A549 (cell line): ENCODE measurements at regions not wholly inside any gene's neighbourhood (a gene's known extent, or its start where the extent isn't known, plus 50 kb on each side); places are given as distances from the start of the nearest gene placed in this dataset.
A peak's percentile ranks its signal among the peaks of the same experiment; 100 is the strongest.

Source experiments
- ATAC-seq, 2 experiments: fragments of 200-7000 bp in 1 of 2; fragments of >200 bp in 1 of 2; cut with Nextera tagmentation in 1 of 2; cut with Tn5 transposase in 1 of 2; 3 replicates each; pipeline versions ENCODE4 v1.8.0 to v1.9.1; 2018 to 2020; ENCODE audit warnings: mild to moderate bottlenecking in 1 of 2, moderate library complexity in 1 of 2
- CTCF ChIA-PET: fragments of 300-600 bp; sonication (Branson Sonifier 250); formaldehyde crosslinking; extraction: SDS; loops from one replicate; lab custom pipeline; 2021; ENCODE audit warnings: antibody characterized with exemption, inconsistent platforms; lab: Yijun Ruan, JAX
- POLR2A ChIA-PET: fragments of 350-600 bp; formaldehyde crosslinking; extraction: SDS; loops from one replicate; lab custom pipeline; 2021; ENCODE audit warnings: antibody characterized with exemption, inconsistent platforms; lab: Yijun Ruan, JAX
- DNase-seq, 2 experiments: peaks; one replicate each; pipeline versions ENCODE4 v3.0.0 to v3.0.0-alpha.2; 2011 to 2016; ENCODE audit warnings: low read depth in 1 of 2, low spot score in 1 of 2
- FAIRE-seq: peaks from 2 replicates; lab custom pipeline; 2011; peaks lifted over from hg19 to GRCh38; lab: Jason Lieb, UNC
- H3K27ac ChIP-seq, 2 experiments: fragments of >200 bp; sonication (Bioruptor Twin); formaldehyde crosslinking; 3 replicates each; pipeline ENCODE4 v1.5.1; 2016 to 2017
- H3K4me1 ChIP-seq: fragments of >200 bp; sonication (Bioruptor Twin); formaldehyde crosslinking; 3 replicates; pipeline ENCODE4 v1.6.1; 2016
- H3K4me2 ChIP-seq: fragments of >200 bp; sonication (Bioruptor Twin); formaldehyde crosslinking; 3 replicates; pipeline ENCODE4 v1.6.1; 2016
- H3K4me3 ChIP-seq: fragments of >200 bp; sonication (Bioruptor Twin); formaldehyde crosslinking; 3 replicates; pipeline ENCODE4 v1.5.1; 2016
- H3K9me3 ChIP-seq: fragments of >200 bp; sonication (Bioruptor Twin); formaldehyde crosslinking; 3 replicates; pipeline ENCODE4 v1.6.1; 2016
- ATOH8 ChIP-seq: fragments of 250-450 bp; sonication (Bioruptor Pico); IDR thresholded peaks from 2 replicates; pipeline ENCODE4 v1.5.0; 2020; ENCODE audit warnings: low read depth, mild to moderate bottlenecking, moderate library complexity
- BHLHE40 ChIP-seq: IDR thresholded peaks from 2 replicates; pipeline ENCODE4 v1.6.1; 2012; ENCODE audit warnings: low read depth, low read length, inconsistent platforms
- CBX2 ChIP-seq: fragments of 200-600 bp; sonication (generic); IDR thresholded peaks from 2 replicates; pipeline ENCODE4 v1.6.1; 2016; ENCODE audit warnings: low read depth, mild to moderate bottlenecking, borderline replicate concordance
- CTCF ChIP-seq: fragments of >200 bp; sonication (Bioruptor Twin); formaldehyde crosslinking; IDR thresholded peaks from 3 replicates; pipeline ENCODE4 v1.5.1; 2016
- ELK1 ChIP-seq: fragments of 150-350 bp; IDR thresholded peaks from 2 replicates; pipeline ENCODE4 v1.6.1; 2014; ENCODE audit warnings: low read depth, mild to moderate bottlenecking, low read length
- EP300 ChIP-seq, 2 experiments: fragments of >200 bp; sonication (Bioruptor Twin); formaldehyde crosslinking; IDR thresholded peaks; 2 replicates in 1 of 2; 3 replicates in 1 of 2; pipeline ENCODE4 v1.6.1; 2016 to 2017
- FOSB ChIP-seq: fragments of 250-450 bp; sonication (Bioruptor Pico); IDR thresholded peaks from 2 replicates; pipeline ENCODE4 v1.5.0; 2020; ENCODE audit warnings: mild to moderate bottlenecking, moderate library complexity
- FOXS1 ChIP-seq: fragments of 250-450 bp; sonication (Bioruptor Pico); IDR thresholded peaks from 2 replicates; pipeline ENCODE4 v1.5.0; 2020; ENCODE audit warnings: mild to moderate bottlenecking, moderate library complexity
- HDAC2 ChIP-seq: fragments of 200-600 bp; sonication (generic); IDR thresholded peaks from 2 replicates; pipeline ENCODE4 v1.6.1; 2016
- HOXA7 ChIP-seq: fragments of 250-450 bp; sonication (Bioruptor Pico); IDR thresholded peaks from 2 replicates; pipeline ENCODE4 v1.5.0; 2020; ENCODE audit warnings: mild to moderate bottlenecking, moderate library complexity
- HOXB13 ChIP-seq: fragments of 250-450 bp; sonication (Bioruptor Pico); IDR thresholded peaks from 2 replicates; pipeline ENCODE4 v1.5.0; 2020; ENCODE audit warnings: low read depth, mild to moderate bottlenecking, moderate library complexity
- JUN ChIP-seq, 2 experiments: fragments of >200 bp; sonication (Bioruptor Twin); formaldehyde crosslinking; IDR thresholded peaks; 2 replicates in 1 of 2; 3 replicates in 1 of 2; pipeline ENCODE4 v1.6.1; 2016 to 2017
- KDM1A ChIP-seq: fragments of 200-600 bp; sonication (generic); IDR thresholded peaks from 2 replicates; pipeline ENCODE4 v1.6.1; 2016; ENCODE audit warnings: low read depth, mild to moderate bottlenecking
- KDM5A ChIP-seq: fragments of 200-600 bp; sonication (generic); IDR thresholded peaks from 2 replicates; pipeline ENCODE4 v1.6.1; 2016; ENCODE audit warnings: antibody characterized with exemption, mild to moderate bottlenecking
- MAFK ChIP-seq: fragments of 450-650 bp; IDR thresholded peaks from 2 replicates; pipeline ENCODE4 v1.6.1; 2014; ENCODE audit not compliant: partially characterized antibody
- MAX ChIP-seq: IDR thresholded peaks from 2 replicates; pipeline ENCODE4 v1.6.1; 2012
- RFX5 ChIP-seq: fragments of 450-650 bp; IDR thresholded peaks from 2 replicates; pipeline ENCODE4 v1.7.1; 2014; ENCODE audit warnings: antibody characterized with exemption, mild to moderate bottlenecking, moderate library complexity
- ZSCAN20 ChIP-seq: fragments of 250-450 bp; sonication (Bioruptor Pico); IDR thresholded peaks from 2 replicates; pipeline ENCODE4 v1.8.0; 2022; ENCODE audit warnings: mild to moderate bottlenecking, moderate library complexity
- WGBS: methylation state at CpG from one replicate; pipeline ENCODE4 v1.1.6; 2017; ENCODE audit errors: missing lambda C conversion rate; 5-methylcytosine and 5-hydroxymethylcytosine counted together

- ChIA-PET POLR2A (no interaction called here), CTCF (no interaction called here)
- TF ChIP-seq RFX5 (no peak), ZSCAN20 (CRISPR knock-in tag) (no peak)
- Histone ChIP-seq H3K4me1 (no peaks in the 10 kb centered on the region), H3K4me3 (no peak overlapping the region), H3K9me3 (no peaks in the 10 kb centered on the region), H3K4me2 (no peak overlapping the region), H3K27ac (no peak overlapping the region)
- DNase-seq = no peak
- 4% methylated on average over 1 of the region's 1 CpG for WGBS
- ATAC-seq = no peak
- no peak for FAIRE-seq
These were observed 167.4 kb upstream of the TACR3 start for GRCh38 chr4:103887191-103887590.

GRCh38 chr4:103885152-103885551 is 165.4 kb upstream of the TACR3 start:
- TF ChIP-seq CBX2 (no peak), MAFK (peak; percentile 41)
- TF ChIP-seq, all 56 proteins: peak for 1
- CTCF ChIA-PET = no interaction called here
- 0% methylated on average over 3 of the region's 3 CpGs for WGBS
- no peaks in the 10 kb centered on the region for H3K4me1 ChIP-seq
- ATAC-seq (no peak), FAIRE-seq (no peak), DNase-seq (no peak)
- H3K9me3 ChIP-seq = no peaks in the 10 kb centered on the region
- POLR2A ChIA-PET = no interaction called here
- H3K4me3 ChIP-seq = no peak overlapping the region
- no peak overlapping the region for H3K4me2 ChIP-seq
- H3K27ac ChIP-seq = no peak overlapping the region

GRCh38 chr4:103867311-103867710 is 147.5 kb upstream of the TACR3 start:
- CTCF ChIA-PET = no interaction called here
- FAIRE-seq (no peak), DNase-seq (no peak), ATAC-seq (no peak)
- POLR2A ChIA-PET = no interaction called here
- H3K27ac ChIP-seq = no peak overlapping the region
- no peaks in the 10 kb centered on the region for H3K9me3 ChIP-seq
- 14% methylated on average over 1 of the region's 2 CpGs for WGBS
- no peak for TF ChIP-seq CTCF
- TF ChIP-seq FOSB = no peak
- TF ChIP-seq JUN (IDR thresholded peaks at IDR 0.05) = no peak
- no peak for TF ChIP-seq HOXA7
- TF ChIP-seq KDM5A = no peak
- TF ChIP-seq EP300 (IDR thresholded peaks at IDR 0.05) = no peak
- TF ChIP-seq FOXS1 (CRISPR knock-in tag) = no peak
- TF ChIP-seq ATOH8 (CRISPR knock-in tag) = no peak
- no peak for TF ChIP-seq ELK1
- no peak for TF ChIP-seq HOXB13 (CRISPR knock-in tag)
- H3K4me2 ChIP-seq = no peak overlapping the region
- no peaks in the 10 kb centered on the region for H3K4me1 ChIP-seq
- H3K4me3 ChIP-seq = no peak overlapping the region

GRCh38 chr4:103853627-103854026 is 133.8 kb upstream of the TACR3 start:
- H3K4me3 ChIP-seq = no peak overlapping the region
- TF ChIP-seq MAX (no peak), FOSB (no peak), BHLHE40 (no peak), KDM1A (no peak), HDAC2 (no peak)
- TF ChIP-seq, all 56 proteins: peak for 0
- CTCF ChIA-PET = no interaction called here
- Histone ChIP-seq H3K27ac (no peak overlapping the region), H3K4me1 (no peaks in the 10 kb centered on the region), H3K9me3 (no peaks in the 10 kb centered on the region), H3K4me2 (no peak overlapping the region)
- FAIRE-seq = no peak
- DNase-seq = no peak
- POLR2A ChIA-PET = no interaction called here
- no peak for ATAC-seq
